Cardiac fibroblast (primary cell): ENCODE measurements at regions not wholly inside any gene's neighbourhood (a gene's known extent, or its start where the extent isn't known, plus 50 kb on each side); places are given as distances from the start of the nearest gene placed in this dataset.

Experiments used
- DNase-seq, 2 donors: peaks; one replicate each; pipeline versions ENCODE4 v3.0.0 to v3.0.0-alpha.2; 2010; ENCODE audit warnings: low read depth in 2 of 2
- H3K4me3 ChIP-seq, 2 donors: replicated peaks in 1 of 2; 1 replicate in 1 of 2; 2 replicates in 1 of 2; pipeline ENCODE4 v1.5.1; 2011; ENCODE audit warnings: low read depth in 2 of 2, low read length in 2 of 2, mild to moderate bottlenecking in 2 of 2, moderate library complexity in 1 of 2
- CTCF ChIP-seq: IDR thresholded peaks from one replicate; pipeline ENCODE4 v1.5.1; 2011; ENCODE audit warnings: low read depth, mild to moderate bottlenecking, low read length, inconsistent platforms

- no peak overlapping the region for H3K4me3 ChIP-seq
- no peak for TF ChIP-seq CTCF
- DNase-seq = no peak
These were observed 50.8 kb upstream of the SMAD6 start for GRCh38 chr15:66651198-66651597.

- TF ChIP-seq CTCF = no peak
- no peak overlapping the region for H3K4me3 ChIP-seq
- no peak for DNase-seq
These were observed 50.0 kb upstream of the SMAD6 start for GRCh38 chr15:66651913-66652642.
